Common myeloid progenitor, CD34-positive (primary cell): ENCODE measurements at regions not wholly inside any gene's neighbourhood (a gene's known extent, or its start where the extent isn't known, plus 50 kb on each side); places are given as distances from the start of the nearest gene placed in this dataset.

ENCODE experiments used
- CTCF ChIA-PET: fragments of 350-600 bp; sonication (Branson Sonifier 250); formaldehyde crosslinking; loops from one replicate; lab custom pipeline; 2021; ENCODE audit warnings: antibody characterized with exemption; lab: Charles Lee
- POLR2A ChIA-PET: fragments of 350-600 bp; sonication (Branson Sonifier 250); formaldehyde crosslinking; loops from one replicate; lab custom pipeline; 2021; ENCODE audit warnings: antibody characterized with exemption; lab: Charles Lee
- DNase-seq, 3 donors: peaks; one replicate each; pipeline versions ENCODE4 v3.0.0 to v3.0.0-alpha.2; 2013
- H3K27ac ChIP-seq, 2 experiments: 1 replicate in 1 of 2; 2 replicates in 1 of 2; pipeline ENCODE4 v1.7.0; 2013; ENCODE audit warnings: inconsistent platforms in 2 of 2, low read length in 2 of 2, mild to moderate bottlenecking in 2 of 2, low read depth in 1 of 2, moderate library complexity in 1 of 2; ENCODE audit not compliant: severe bottlenecking in 2 of 2, insufficient read depth in 1 of 2, poor library complexity in 1 of 2
- H3K27me3 ChIP-seq, 5 experiments: replicated peaks in 2 of 5; 1 replicate in 3 of 5; 2 replicates in 2 of 5; pipeline versions ENCODE4 v1.6.1 to v1.7.0; 2013; ENCODE audit warnings: low read length in 4 of 5, mild to moderate bottlenecking in 2 of 5, moderate library complexity in 2 of 5, inconsistent platforms in 1 of 5; ENCODE audit not compliant: insufficient read depth in 5 of 5, control insufficient read depth in 4 of 5
- H3K36me3 ChIP-seq, 4 experiments: 1 replicate in 2 of 4; 2 replicates in 2 of 4; pipeline versions ENCODE4 v1.6.1 to v1.7.0; 2013; ENCODE audit warnings: low read length in 3 of 4, control low read depth in 1 of 4, mild to moderate bottlenecking in 1 of 4; ENCODE audit not compliant: control insufficient read depth in 4 of 4, insufficient read depth in 4 of 4
- H3K4me1 ChIP-seq, 4 experiments: 1 replicate in 3 of 4; 2 replicates in 1 of 4; pipeline versions ENCODE4 v1.6.1 to v1.7.1; 2013; ENCODE audit warnings: low read length in 3 of 4, mild to moderate bottlenecking in 3 of 4, control low read depth in 1 of 4, inconsistent platforms in 1 of 4, moderate library complexity in 1 of 4; ENCODE audit not compliant: control insufficient read depth in 4 of 4, insufficient read depth in 4 of 4; ENCODE audit errors: control extremely low read depth in 1 of 4
- H3K4me3 ChIP-seq, 7 experiments: 1 replicate in 4 of 7; 2 replicates in 3 of 7; pipeline versions ENCODE4 v1.5.1 to v1.7.0; 2013; ENCODE audit warnings: mild to moderate bottlenecking in 7 of 7, low read length in 6 of 7, moderate library complexity in 6 of 7, inconsistent platforms in 2 of 7, low read depth in 2 of 7, control low read depth in 1 of 7; ENCODE audit not compliant: insufficient read depth in 4 of 7, control insufficient read depth in 1 of 7; ENCODE audit errors: extremely low read depth in 1 of 7
- H3K9me3 ChIP-seq, 5 experiments: 1 replicate in 4 of 5; 2 replicates in 1 of 5; pipeline versions ENCODE4 v1.6.1 to v1.7.1; 2013; ENCODE audit warnings: low read length in 4 of 5, mild to moderate bottlenecking in 2 of 5, inconsistent platforms in 1 of 5, low read depth in 1 of 5, moderate library complexity in 1 of 5; ENCODE audit not compliant: control insufficient read depth in 4 of 5, insufficient read depth in 2 of 5; ENCODE audit errors: control extremely low read depth in 1 of 5
- WGBS: methylation state at CpG from one replicate; pipeline ENCODE4 v1.1.5; 2013; ENCODE audit not compliant: insufficient coverage; 5-methylcytosine and 5-hydroxymethylcytosine counted together

DNA sequence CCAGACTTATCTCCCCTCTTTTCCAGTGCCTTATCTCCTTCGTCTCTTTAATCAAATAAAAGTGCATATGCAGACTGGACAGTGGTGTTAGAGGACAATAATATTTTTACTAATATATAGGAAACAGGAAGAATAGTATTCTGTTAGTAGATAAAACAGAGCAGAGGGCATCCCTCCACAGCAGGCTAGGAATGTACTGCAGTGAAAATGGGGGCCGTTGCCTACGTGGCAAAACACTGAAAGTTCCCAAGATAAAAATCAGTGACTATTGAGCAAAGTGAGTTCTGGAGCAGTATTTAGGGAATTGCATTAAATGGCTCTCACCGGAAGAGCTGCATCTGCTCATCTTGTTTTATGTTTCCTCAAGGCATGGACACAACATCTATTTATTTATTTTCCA lies 435.0 kb downstream of the CNTN6 start:
- POLR2A ChIA-PET = no interaction called here
- Histone ChIP-seq H3K9me3 (no peaks in the 10 kb centered on the region), H3K4me3 (no peak overlapping the region), H3K27me3 (no peaks in the 10 kb centered on the region), H3K36me3 (no peaks in the 10 kb centered on the region), H3K4me1 (no peaks in the 10 kb centered on the region), H3K27ac (no peak overlapping the region)
- CTCF ChIA-PET = no interaction called here
- DNase-seq = no peak
- WGBS = 100% methylated on average over 2 of the region's 4 CpGs

DNA sequence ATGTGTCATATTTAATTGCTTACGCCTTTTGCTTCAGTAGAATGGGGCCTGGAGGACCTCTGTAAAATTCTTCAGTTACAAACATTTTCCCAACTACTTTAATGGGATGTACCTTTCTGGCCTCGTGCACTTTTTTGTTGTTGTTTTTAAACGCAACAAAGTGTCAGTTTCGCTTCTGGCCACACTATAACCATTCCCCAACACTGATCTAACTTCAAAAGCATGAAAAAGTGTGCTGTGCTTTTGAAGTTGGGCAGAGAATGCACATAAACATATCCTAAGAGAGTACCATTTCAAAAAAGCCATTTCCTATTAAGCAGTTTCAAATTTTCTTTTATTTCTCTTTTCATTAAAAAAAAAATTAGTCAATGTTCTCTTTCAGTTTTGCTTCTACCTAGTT lies 435.8 kb downstream of the CNTN6 start:
- Histone ChIP-seq H3K27me3 (no peaks in the 10 kb centered on the region), H3K27ac (no peak overlapping the region), H3K4me1 (no peaks in the 10 kb centered on the region), H3K4me3 (no peak overlapping the region), H3K36me3 (no peaks in the 10 kb centered on the region), H3K9me3 (no peaks in the 10 kb centered on the region)
- WGBS = 100% methylated on average over 2 of the region's 4 CpGs
- POLR2A ChIA-PET = no interaction called here
- CTCF ChIA-PET = no interaction called here
- DNase-seq = no peak

DNA sequence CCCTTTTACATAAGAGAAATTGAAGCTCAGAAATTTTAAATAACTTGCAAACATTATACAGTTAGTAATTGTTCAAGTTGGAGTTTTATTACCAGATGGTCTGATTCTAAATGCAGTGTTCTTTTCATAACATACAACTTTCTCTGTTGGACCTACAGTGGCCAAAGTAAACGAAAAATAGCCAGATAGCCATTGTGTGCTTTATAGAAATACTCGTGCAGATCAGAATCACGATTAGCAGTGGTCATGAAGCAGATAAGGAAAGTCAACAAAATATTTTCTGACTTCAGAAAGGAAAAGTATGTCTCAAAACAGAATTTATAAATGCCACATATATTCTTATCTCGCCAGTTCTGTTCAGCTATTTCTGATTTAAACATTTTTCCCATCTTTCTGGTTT lies 436.9 kb downstream of the CNTN6 start:
- ChIA-PET POLR2A (no interaction called here), CTCF (no interaction called here)
- no peak for DNase-seq
- 50% methylated on average over 1 of the region's 4 CpGs for WGBS
- Histone ChIP-seq H3K27ac (no peak overlapping the region), H3K9me3 (no peaks in the 10 kb centered on the region), H3K36me3 (no peaks in the 10 kb centered on the region), H3K27me3 (no peaks in the 10 kb centered on the region), H3K4me1 (no peaks in the 10 kb centered on the region), H3K4me3 (no peak overlapping the region)

GRCh38 chr3:1531981-1532380 lies 439.2 kb downstream of the CNTN6 start:
- CTCF ChIA-PET = interaction anchor here (1.4 kb wide), 1 partner anchor 16 kb away, joined by 3 read pairs; no protein-coding TSS in a partner anchor
- no peaks in the 10 kb centered on the region for H3K4me1 ChIP-seq
- no peaks in the 10 kb centered on the region for H3K27me3 ChIP-seq
- no peak overlapping the region for H3K27ac ChIP-seq
- H3K36me3 ChIP-seq = no peaks in the 10 kb centered on the region
- POLR2A ChIA-PET = no interaction called here
- DNase-seq = no peak
- H3K4me3 ChIP-seq = no peak overlapping the region
- peaks cover 0 to 3% (median 0%) of the 10 kb centered on the region in 5 experiments for H3K9me3 ChIP-seq

- H3K36me3 ChIP-seq = no peaks in the 10 kb centered on the region
- ChIA-PET POLR2A (no interaction called here), CTCF (no interaction called here)
- H3K27ac ChIP-seq = no peak overlapping the region
- H3K9me3 ChIP-seq = peaks cover 0 to 3% (median 0%) of the 10 kb centered on the region in 5 experiments
- no CpG with 5 or more reads among the region's 4 CpGs for WGBS
- H3K4me3 ChIP-seq = no peak overlapping the region
- DNase-seq = no peak
- no peaks in the 10 kb centered on the region for H3K4me1 ChIP-seq
- H3K27me3 ChIP-seq = no peaks in the 10 kb centered on the region
These were observed 440.2 kb downstream of the CNTN6 start for GRCh38 chr3:1532935-1533606.

GRCh38 chr3:1533763-1534162 lies 440.9 kb downstream of the CNTN6 start:
- H3K4me3 ChIP-seq = no peak overlapping the region
- POLR2A ChIA-PET = no interaction called here
- no peak for DNase-seq
- H3K27ac ChIP-seq = no peak overlapping the region
- H3K9me3 ChIP-seq = peaks cover 0 to 7% (median 0%) of the 10 kb centered on the region in 5 experiments
- 25% methylated on average over 1 of the region's 2 CpGs for WGBS
- H3K36me3 ChIP-seq = no peaks in the 10 kb centered on the region
- H3K4me1 ChIP-seq = no peaks in the 10 kb centered on the region
- CTCF ChIA-PET = no interaction called here
- H3K27me3 ChIP-seq = no peaks in the 10 kb centered on the region

DNA sequence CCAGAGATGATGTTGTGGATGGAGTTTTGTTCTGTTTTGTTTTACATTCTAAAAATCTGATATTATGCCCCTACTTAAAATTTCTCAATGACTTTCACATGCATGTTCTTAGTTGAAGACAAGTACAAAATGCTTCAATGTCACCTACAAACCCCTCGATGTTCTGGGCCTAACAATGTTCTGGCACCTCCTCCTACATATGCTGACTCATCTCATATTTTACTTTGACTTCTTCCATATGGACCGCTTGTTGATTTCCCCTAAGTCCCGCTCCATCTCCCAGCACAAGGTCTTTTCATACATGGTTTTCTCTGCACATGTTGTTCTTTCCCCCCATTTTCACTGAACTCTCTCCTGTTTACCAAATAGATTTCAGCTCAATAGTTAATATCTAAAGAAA lies 441.4 kb downstream of the CNTN6 start:
- Histone ChIP-seq H3K36me3 (no peaks in the 10 kb centered on the region), H3K27me3 (no peaks in the 10 kb centered on the region), H3K9me3 (peaks cover 0 to 8% (median 0%) of the 10 kb centered on the region in 5 experiments), H3K4me3 (no peak overlapping the region), H3K27ac (no peak overlapping the region), H3K4me1 (no peaks in the 10 kb centered on the region)
- ChIA-PET POLR2A (no interaction called here), CTCF (no interaction called here)
- WGBS = 97% methylated on average over 2 of the region's 3 CpGs
- no peak for DNase-seq
